ENCODE measurements at regions not wholly inside any gene's neighbourhood (a gene's known extent, or its start where the extent isn't known, plus 50 kb on each side); places are given as distances from the start of the nearest gene placed in this dataset.

- 90% methylated on average over 3 of the region's 8 CpGs for WGBS (ENCODE audit: insufficient coverage)
- no peaks in the 10 kb centered on the region for H3K9me3 ChIP-seq (replicated peaks in 1 of 2; ENCODE audit: control insufficient read depth in 1 of 2, insufficient read depth in 1 of 2, low read length in 2 of 2)
- Mint-ChIP-seq H3K27me3 (ENCODE audit: low read depth in 3 of 3) (peaks cover 0 to 3% (median 0%) of the 10 kb centered on the region in 3 donors), H3K36me3 (no peaks in the 10 kb centered on the region), H3K4me3 (no peak overlapping the region), H3K27ac (no peak overlapping the region), H3K4me1 (no peaks in the 10 kb centered on the region), H3K9me3 (peaks cover 0 to 8% (median 2%) of the 10 kb centered on the region in 7 donors)
- no peaks in the 10 kb centered on the region for H3K27me3 ChIP-seq (ENCODE audit: control insufficient read depth in 2 of 2, insufficient read depth in 2 of 2, low read length in 2 of 2)
- intact Hi-C loops (cut with micrococcal nuclease): no loop called here
- H2AFZ ChIP-seq (ENCODE audit: insufficient read depth, low read depth, low read length, poor library complexity, severe bottlenecking): no peak overlapping the region
- no peaks in the 10 kb centered on the region for H3K36me3 ChIP-seq (replicated peaks in 1 of 2; ENCODE audit: control insufficient read depth in 1 of 2, insufficient read depth in 2 of 2, low read length in 2 of 2)
- no peak overlapping the region for H3K4me3 ChIP-seq (replicated peaks in 1 of 3; ENCODE audit: low read depth in 2 of 3, low read length in 3 of 3)
- no peak for DNase-seq
- H3K79me2 ChIP-seq (ENCODE audit: insufficient read depth, low read length): no peaks in the 10 kb centered on the region
- H3K4me1 ChIP-seq (ENCODE audit: control insufficient read depth in 1 of 2, insufficient read depth in 2 of 2, low read length in 2 of 2): no peaks in the 10 kb centered on the region
- no peak overlapping the region for H3K27ac ChIP-seq (ENCODE audit: low read depth in 1 of 2, low read length in 2 of 2)
- H3K4me2 ChIP-seq (replicated peaks; ENCODE audit: extremely low read depth, low read length, poor library complexity, severe bottlenecking): no peak overlapping the region
- no peak overlapping the region for H3K9ac ChIP-seq (ENCODE audit: insufficient read depth, low read length, poor library complexity, severe bottlenecking)
- H4K20me1 ChIP-seq (ENCODE audit: insufficient read depth, low read length): no peaks in the 10 kb centered on the region
- TF ChIP-seq CTCF (IDR thresholded peaks at IDR 0.05): no peak
Measured at GRCh38 chr3:63050548-63051177, 175.4 kb upstream of the CADPS start.

GRCh38 chr3:63051920-63052319 lies 176.7 kb upstream of the CADPS start:
- WGBS (ENCODE audit: insufficient coverage): no CpG with 5 or more reads among the region's 5 CpGs
- intact Hi-C loops (cut with micrococcal nuclease): no loop called here
- no peak overlapping the region for H3K4me3 Mint-ChIP-seq

More at GRCh38 chr3:63051920-63052319, 176.7 kb upstream of the CADPS start:
- Mint-ChIP-seq H3K27me3 (ENCODE audit: low read depth in 3 of 3) (peaks cover 0 to 3% (median 0%) of the 10 kb centered on the region in 3 donors), H3K9me3 (peaks cover 0 to 5% (median 2%) of the 10 kb centered on the region in 7 donors), H3K36me3 (no peaks in the 10 kb centered on the region), H3K27ac (no peak overlapping the region), H3K4me1 (no peaks in the 10 kb centered on the region)
- Histone ChIP-seq H3K4me2 (replicated peaks; ENCODE audit: extremely low read depth, low read length, poor library complexity, severe bottlenecking) (no peak overlapping the region), H2AFZ (ENCODE audit: insufficient read depth, low read depth, low read length, poor library complexity, severe bottlenecking) (no peak overlapping the region), H3K36me3 (replicated peaks in 1 of 2; ENCODE audit: control insufficient read depth in 1 of 2, insufficient read depth in 2 of 2, low read length in 2 of 2) (no peaks in the 10 kb centered on the region), H3K79me2 (ENCODE audit: insufficient read depth, low read length) (no peaks in the 10 kb centered on the region), H3K4me3 (replicated peaks in 1 of 3; ENCODE audit: low read depth in 2 of 3, low read length in 3 of 3) (no peak overlapping the region), H3K27ac (ENCODE audit: low read depth in 1 of 2, low read length in 2 of 2) (no peak overlapping the region), H4K20me1 (ENCODE audit: insufficient read depth, low read length) (no peaks in the 10 kb centered on the region), H3K9me3 (replicated peaks in 1 of 2; ENCODE audit: control insufficient read depth in 1 of 2, insufficient read depth in 1 of 2, low read length in 2 of 2) (no peaks in the 10 kb centered on the region), H3K4me1 (ENCODE audit: control insufficient read depth in 1 of 2, insufficient read depth in 2 of 2, low read length in 2 of 2) (no peaks in the 10 kb centered on the region), H3K9ac (ENCODE audit: insufficient read depth, low read length, poor library complexity, severe bottlenecking) (no peak overlapping the region), H3K27me3 (ENCODE audit: control insufficient read depth in 2 of 2, insufficient read depth in 2 of 2, low read length in 2 of 2) (no peaks in the 10 kb centered on the region)
- TF ChIP-seq CTCF (IDR thresholded peaks at IDR 0.05): no peak
- no peak for DNase-seq

All from CD14-positive monocyte (primary cell).